ENCODE measurements at regions not wholly inside any gene's neighbourhood (a gene's known extent, or its start where the extent isn't known, plus 50 kb on each side); places are given as distances from the start of the nearest gene placed in this dataset.

- TF ChIP-seq CTCF (IDR thresholded peaks at IDR 0.05) (no peak), POLR2AphosphoS5 (IDR thresholded peaks at IDR 0.05; ENCODE audit: low read depth, low read length) (no peak), SIN3A (IDR thresholded peaks at IDR 0.05; ENCODE audit: borderline replicate concordance, insufficient read depth, low read depth, low read length) (no peak)
These were observed 210.5 kb upstream of the ANO3 start for GRCh38 chr11:26121466-26121865.
